ENCODE measurements at regions not wholly inside any gene's neighbourhood (a gene's known extent, or its start where the extent isn't known, plus 50 kb on each side); places are given as distances from the start of the nearest gene placed in this dataset.
"Not testable (repeated sequence)": the region's sequence is repeated elsewhere in the genome, so short reads cannot be mapped to it uniquely, and the experiment has no call there.

- TF ChIP-seq, protein P1, sequence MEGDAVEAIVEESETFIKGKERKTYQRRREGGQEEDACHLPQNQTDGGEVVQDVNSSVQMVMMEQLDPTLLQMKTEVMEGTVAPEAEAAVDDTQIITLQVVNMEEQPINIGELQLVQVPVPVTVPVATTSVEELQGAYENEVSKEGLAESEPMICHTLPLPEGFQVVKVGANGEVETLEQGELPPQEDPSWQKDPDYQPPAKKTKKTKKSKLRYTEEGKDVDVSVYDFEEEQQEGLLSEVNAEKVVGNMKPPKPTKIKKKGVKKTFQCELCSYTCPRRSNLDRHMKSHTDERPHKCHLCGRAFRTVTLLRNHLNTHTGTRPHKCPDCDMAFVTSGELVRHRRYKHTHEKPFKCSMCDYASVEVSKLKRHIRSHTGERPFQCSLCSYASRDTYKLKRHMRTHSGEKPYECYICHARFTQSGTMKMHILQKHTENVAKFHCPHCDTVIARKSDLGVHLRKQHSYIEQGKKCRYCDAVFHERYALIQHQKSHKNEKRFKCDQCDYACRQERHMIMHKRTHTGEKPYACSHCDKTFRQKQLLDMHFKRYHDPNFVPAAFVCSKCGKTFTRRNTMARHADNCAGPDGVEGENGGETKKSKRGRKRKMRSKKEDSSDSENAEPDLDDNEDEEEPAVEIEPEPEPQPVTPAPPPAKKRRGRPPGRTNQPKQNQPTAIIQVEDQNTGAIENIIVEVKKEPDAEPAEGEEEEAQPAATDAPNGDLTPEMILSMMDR (IDR thresholded peaks at IDR 0.05): not testable (repeated sequence)
- not testable (repeated sequence) for TF ChIP-seq POLR2AphosphoS5 (IDR thresholded peaks at IDR 0.05; ENCODE audit: low read depth, low read length); TCF7L2 (IDR thresholded peaks at IDR 0.05; ENCODE audit: low read depth, low read length); REST (IDR thresholded peaks at IDR 0.05; ENCODE audit: insufficient read depth in 1 of 2, low read depth in 2 of 2, low read length in 1 of 2)
These were observed 4176.8 kb upstream of the OR11H1 start for GRCh38 chr22:11351181-11351580.
